Renal pelvis (tissue), 1 donor: ENCODE measurements at regions not wholly inside any gene's neighbourhood (a gene's known extent, or its start where the extent isn't known, plus 50 kb on each side); places are given as distances from the start of the nearest gene placed in this dataset.
"Not testable (repeated sequence)": the region's sequence is repeated elsewhere in the genome, so short reads cannot be mapped to it uniquely, and the experiment has no call there.

Source experiments
- DNase-seq: peaks from one replicate; pipeline ENCODE4 v3.0.0-alpha.2; 2013

DNA sequence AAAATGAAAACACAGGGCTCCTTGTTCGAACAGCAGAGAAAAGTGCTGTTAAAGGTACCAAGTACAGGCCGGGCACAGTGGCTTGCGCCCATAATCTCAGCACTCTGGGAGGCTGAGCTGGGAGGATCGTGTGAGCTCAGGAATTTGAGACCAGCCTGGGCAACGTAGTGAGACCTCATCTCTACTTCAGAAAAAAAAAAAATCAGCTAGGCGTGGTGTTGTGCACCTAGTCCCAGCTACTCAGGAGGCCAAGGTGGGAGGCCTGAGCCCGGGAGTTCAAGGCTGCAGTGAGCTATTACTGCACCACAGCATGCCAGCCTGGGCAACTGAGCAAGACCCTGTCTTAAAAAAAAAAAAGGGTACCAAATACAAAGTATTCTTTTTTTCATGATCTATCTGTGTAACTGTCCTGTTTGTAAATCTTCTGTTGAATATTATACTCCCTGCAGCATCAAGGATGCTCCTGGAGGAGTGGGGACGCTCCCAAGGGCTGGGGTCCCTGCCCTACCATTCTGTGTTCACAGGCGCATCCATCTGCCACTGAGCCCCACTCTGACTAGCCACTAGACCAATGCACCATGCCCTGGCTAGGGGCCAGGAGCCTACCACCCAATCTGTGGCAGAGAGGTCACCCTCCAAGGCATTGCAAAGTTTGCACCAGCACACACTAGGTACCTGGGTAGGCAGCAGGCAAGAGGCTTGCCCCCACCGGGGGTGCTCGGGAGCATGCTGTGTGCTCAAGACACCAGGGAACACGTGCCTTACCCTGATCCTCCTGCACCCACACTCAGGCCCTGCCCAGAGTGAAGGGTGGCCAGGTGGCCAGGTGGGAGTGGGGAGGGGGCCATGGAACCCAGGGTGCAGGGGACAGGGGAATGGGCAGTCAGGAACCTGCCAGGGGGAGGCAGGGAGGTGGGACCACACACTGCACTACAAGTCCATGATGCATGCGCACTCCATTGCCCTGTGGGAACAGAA is 67.3 kb upstream of the KMT2C start:
- DNase-seq: no peak

DNA sequence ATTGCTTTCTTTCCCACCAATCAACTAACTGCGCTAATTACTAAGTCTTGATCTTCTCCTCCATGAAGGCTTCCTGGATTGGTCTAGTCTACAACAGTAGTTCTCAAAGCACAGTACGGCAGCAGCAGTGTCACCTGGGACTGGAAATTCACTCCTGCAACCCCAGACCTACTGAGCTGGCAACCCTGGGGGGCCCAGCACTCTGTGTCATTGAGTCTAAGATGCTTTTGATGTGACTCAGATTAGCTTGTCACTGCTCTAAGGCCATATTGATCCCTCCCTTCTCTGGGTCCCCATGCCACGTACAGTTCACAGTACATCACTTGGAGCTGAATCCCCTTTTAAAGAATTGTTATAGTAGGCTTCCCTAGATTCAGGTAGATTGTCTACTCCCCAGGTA is 65.7 kb upstream of the KMT2C start:
- no peak for DNase-seq

DNA sequence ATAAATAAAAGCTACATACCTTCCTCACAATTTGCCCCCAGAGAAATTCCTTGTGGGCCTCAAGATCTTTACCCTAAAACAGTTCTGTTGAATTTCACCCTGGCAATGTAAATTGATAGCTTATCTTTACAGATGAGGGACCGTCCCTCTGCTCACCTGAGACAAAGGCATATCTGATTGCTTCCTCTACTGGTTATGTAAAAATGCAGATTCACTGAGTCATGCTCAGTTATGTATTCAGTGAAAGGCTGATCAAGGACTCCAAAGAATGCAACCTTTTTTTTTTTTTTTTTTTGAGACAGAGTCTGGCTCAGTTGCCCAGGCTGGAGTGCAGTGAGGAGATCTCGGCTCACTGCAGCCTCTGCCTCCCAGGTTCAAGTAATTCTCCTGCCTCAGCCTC is 64.2 kb upstream of the KMT2C start:
- DNase-seq: not testable (repeated sequence)

DNA sequence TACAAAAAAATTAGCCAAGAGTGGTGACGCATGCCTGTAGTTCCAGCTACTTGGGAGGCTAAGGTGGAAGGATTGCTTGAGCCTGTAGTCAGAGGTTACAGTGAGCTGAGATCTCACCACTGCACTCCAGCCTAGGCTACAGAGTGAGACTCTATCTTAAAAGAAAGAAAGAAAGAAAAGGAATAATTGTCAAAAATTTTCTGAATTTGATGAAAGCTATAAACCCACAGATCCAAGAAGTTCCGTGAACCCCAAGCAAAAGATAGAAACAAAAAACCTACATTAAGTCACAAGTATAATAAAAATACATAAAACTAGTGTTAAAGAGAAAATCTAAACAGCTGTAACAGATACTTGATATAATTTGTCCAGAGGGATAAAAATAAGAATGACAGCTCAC is 60.1 kb upstream of the KMT2C start:
- no peak for DNase-seq

DNA sequence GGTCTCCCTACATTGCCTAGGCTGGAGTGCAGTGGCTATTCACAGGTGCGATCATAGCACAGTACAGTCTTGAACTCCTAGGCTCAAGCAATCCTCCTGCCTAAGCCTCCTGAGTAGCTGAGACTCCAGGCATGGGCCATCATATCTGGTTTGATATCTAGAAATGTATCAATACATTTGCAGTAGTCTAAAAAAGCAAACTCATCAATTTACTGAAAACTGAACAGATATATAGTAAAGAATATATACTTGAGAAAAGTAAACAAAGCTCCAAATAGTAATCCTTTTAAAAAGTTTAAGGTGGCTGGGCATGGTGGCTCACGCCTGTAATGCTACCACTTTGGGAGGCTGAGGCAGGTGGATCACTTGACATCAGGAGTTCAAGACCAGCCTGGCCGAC is 57.1 kb upstream of the KMT2C start:
- no peak for DNase-seq

DNA sequence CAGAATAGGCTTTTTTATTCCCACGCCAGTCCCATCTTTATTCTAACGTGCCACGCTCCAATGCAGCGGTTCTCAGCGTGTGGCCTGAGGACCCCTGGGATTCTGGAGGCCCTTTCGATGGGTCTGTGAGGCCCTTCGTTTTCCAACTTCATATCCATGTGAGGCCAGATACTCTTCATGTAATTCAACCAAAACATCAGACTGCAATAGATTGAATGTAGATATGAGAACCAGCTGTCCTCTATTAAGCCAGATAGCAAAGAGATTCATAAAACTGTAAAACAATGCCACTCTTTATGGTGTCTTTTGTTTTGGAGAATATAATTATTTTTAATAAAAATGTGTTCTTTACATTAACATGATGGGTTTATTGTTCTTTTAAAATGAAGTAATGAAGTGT is 53.2 kb upstream of the KMT2C start:
- no peak for DNase-seq

DNA sequence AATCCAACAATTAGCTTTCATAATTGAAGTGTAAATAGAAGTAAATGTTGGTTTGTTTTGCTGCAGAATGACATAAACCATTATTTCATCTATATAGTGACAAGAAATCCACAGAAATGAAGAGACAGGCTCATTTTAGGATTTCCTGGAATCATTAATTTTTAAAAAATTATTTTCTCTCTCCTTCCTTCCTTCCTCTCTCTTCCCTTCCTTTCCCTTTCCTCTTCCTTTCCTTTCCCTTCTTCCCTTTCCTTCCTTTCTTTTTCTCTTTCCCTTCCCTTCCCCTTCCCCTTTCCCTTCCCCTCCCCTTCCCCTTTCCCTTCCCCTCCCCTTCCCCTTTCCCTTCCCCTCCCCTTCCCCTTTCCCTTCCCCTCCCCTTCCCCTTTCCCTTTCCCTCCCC is 51.2 kb upstream of the KMT2C start:
- no peak for DNase-seq

DNA sequence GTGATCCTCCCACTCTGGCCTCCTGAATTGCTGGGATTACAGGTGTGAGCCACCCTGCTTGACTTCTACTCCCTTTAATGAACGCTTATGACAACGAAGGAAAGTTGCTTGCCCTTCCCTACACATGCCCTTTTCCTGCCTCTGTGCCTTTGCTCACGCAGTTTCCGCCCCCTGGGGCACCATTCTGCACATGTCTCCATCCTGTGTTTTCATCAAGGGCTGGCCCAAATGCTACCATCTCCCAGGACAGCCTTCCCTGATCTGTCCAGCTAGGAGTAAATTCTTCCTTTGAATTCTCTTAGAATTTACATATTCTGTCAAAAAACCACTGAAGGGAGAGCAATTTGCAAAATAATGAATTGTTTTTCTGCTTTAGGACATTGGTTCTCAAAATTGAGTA is 50.0 kb upstream of the KMT2C start:
- DNase-seq: no peak
